PC-9 (cell line): ENCODE measurements at regions not wholly inside any gene's neighbourhood (a gene's known extent, or its start where the extent isn't known, plus 50 kb on each side); places are given as distances from the start of the nearest gene placed in this dataset.
"Not testable (repeated sequence)": the region's sequence is repeated elsewhere in the genome, so short reads cannot be mapped to it uniquely, and the experiment has no call there.

Experiments used
- BruUV-seq: library from RNA; stranded (reverse); fragments of 400-500 nt; replicated peaks from 2 replicates; lab custom pipeline; 2021; lab: Mats Ljungman, UMichigan
- CTCF ChIA-PET: fragments of 300-600 bp; sonication (Branson Sonifier 250); formaldehyde crosslinking; loops from one replicate; lab custom pipeline; 2022; ENCODE audit warnings: antibody characterized with exemption; lab: Charles Lee
- POLR2A ChIA-PET: fragments of 300-600 bp; sonication (Branson Sonifier 250); formaldehyde crosslinking; loops from one replicate; lab custom pipeline; 2022; ENCODE audit warnings: antibody characterized with exemption; ENCODE audit not compliant: unreplicated experiment; lab: Charles Lee
- DNase-seq, 2 experiments: peaks; one replicate each; pipeline versions ENCODE4 v3.0.0 to v3.0.0-alpha.2; 2015 to 2022; ENCODE audit warnings: mixed read lengths in 1 of 2
- H2AFZ ChIP-seq: fragments of 200-600 bp; sonication (generic); 2 replicates; pipeline ENCODE4 v1.8.1; 2017; ENCODE audit warnings: antibody characterized with exemption
- H3F3A ChIP-seq: fragments of 200-600 bp; sonication (generic); 2 replicates; pipeline ENCODE4 v1.8.1; 2017; ENCODE audit warnings: antibody characterized with exemption, mild to moderate bottlenecking, low read depth; ENCODE audit not compliant: insufficient read depth
- H3K27ac ChIP-seq: fragments of 200-600 bp; sonication (generic); 2 replicates; pipeline ENCODE4 v1.6.1; 2016; ENCODE audit warnings: mixed run types
- H3K27me3 ChIP-seq: fragments of 200-600 bp; sonication (generic); 2 replicates; pipeline ENCODE4 v1.6.1; 2016; ENCODE audit warnings: low read depth, mixed run types; ENCODE audit not compliant: insufficient read depth
- H3K36me3 ChIP-seq: fragments of 200-600 bp; sonication (generic); 2 replicates; pipeline ENCODE4 v1.6.1; 2016; ENCODE audit warnings: low read depth, mixed run types
- H3K4me1 ChIP-seq: fragments of 200-600 bp; sonication (generic); replicated peaks from 2 replicates; pipeline ENCODE4 v1.6.1; 2016; ENCODE audit warnings: mixed run types; ENCODE audit not compliant: insufficient read depth
- H3K4me2 ChIP-seq: fragments of 200-600 bp; sonication (generic); 2 replicates; pipeline ENCODE4 v1.6.1; 2017; ENCODE audit warnings: mixed run types
- H3K4me3 ChIP-seq: fragments of 200-600 bp; sonication (generic); 2 replicates; pipeline ENCODE4 v1.6.1; 2016; ENCODE audit warnings: mixed run types
- H3K79me2 ChIP-seq: fragments of 200-600 bp; sonication (generic); 2 replicates; pipeline ENCODE4 v1.6.1; 2017; ENCODE audit warnings: low read depth, mixed run types
- H3K9me2 ChIP-seq: fragments of 200-600 bp; sonication (generic); 2 replicates; pipeline ENCODE4 v1.8.1; 2017; ENCODE audit warnings: mild to moderate bottlenecking; ENCODE audit not compliant: insufficient read depth
- H3K9me3 ChIP-seq: fragments of 200-600 bp; sonication (generic); 2 replicates; pipeline ENCODE4 v1.8.1; 2016; ENCODE audit warnings: low read depth; ENCODE audit not compliant: insufficient read depth
- H4K20me1 ChIP-seq: fragments of 200-600 bp; sonication (generic); 2 replicates; pipeline ENCODE4 v1.8.1; 2017; ENCODE audit not compliant: insufficient read depth
- EZH2 ChIP-seq: fragments of 200-600 bp; sonication (generic); IDR thresholded peaks from 2 replicates; pipeline ENCODE4 v1.8.0; 2017; ENCODE audit warnings: antibody characterized with exemption, low read depth
- intact Hi-C: fragments of 100-400 bp; cut with micrococcal nuclease; formaldehyde crosslinking; loops from one replicate; pipeline ENCODE4 v1.10.0; 2022; ENCODE audit not compliant: unreplicated experiment
- TF ChIP-seq, protein P1 (sequence below): fragments of 200-600 bp; sonication (generic); conservative IDR thresholded peaks from 2 replicates; pipeline ENCODE4 v1.6.1; 2017; ENCODE audit warnings: mixed run types, antibody characterized with exemption, mild to moderate bottlenecking, moderate library complexity

DNA sequence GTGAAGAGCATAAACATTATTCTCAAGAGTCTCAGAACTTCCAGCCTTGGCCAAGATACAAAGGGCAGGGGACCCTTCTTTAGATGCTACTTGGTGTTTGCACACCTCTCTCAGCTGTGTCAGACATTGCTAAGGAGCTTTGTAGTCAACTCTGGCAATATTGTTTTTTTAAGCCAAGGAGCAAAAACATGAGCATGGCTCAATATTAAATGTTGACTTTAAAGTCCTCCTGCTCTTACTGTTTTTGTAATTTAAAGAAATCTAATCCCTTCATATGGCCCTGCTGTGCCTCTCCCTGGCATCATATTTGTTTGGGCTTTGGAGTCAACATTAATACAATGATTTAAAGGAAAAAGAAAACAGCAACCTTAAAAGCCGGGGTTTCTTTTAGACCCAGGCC is 67.9 kb upstream of the TMEM170B start:
- BruUV-seq, result no TSS peak
- H3K79me2 ChIP-seq, result no peaks in the 10 kb centered on the region
- H3K4me2 ChIP-seq, result no peak overlapping the region
- no peaks in the 10 kb centered on the region for H3K9me2 ChIP-seq
- POLR2A ChIA-PET, result interaction anchor here (0.6 kb wide), 1 partner anchor 939 kb away, joined by 4 read pairs; no protein-coding TSS in a partner anchor
- CTCF ChIA-PET, result no interaction called here
- no peaks in the 10 kb centered on the region for H3K27me3 ChIP-seq
- H3K27ac ChIP-seq, result no peak overlapping the region
- H4K20me1 ChIP-seq, result no peaks in the 10 kb centered on the region
- TF ChIP-seq, protein P1, sequence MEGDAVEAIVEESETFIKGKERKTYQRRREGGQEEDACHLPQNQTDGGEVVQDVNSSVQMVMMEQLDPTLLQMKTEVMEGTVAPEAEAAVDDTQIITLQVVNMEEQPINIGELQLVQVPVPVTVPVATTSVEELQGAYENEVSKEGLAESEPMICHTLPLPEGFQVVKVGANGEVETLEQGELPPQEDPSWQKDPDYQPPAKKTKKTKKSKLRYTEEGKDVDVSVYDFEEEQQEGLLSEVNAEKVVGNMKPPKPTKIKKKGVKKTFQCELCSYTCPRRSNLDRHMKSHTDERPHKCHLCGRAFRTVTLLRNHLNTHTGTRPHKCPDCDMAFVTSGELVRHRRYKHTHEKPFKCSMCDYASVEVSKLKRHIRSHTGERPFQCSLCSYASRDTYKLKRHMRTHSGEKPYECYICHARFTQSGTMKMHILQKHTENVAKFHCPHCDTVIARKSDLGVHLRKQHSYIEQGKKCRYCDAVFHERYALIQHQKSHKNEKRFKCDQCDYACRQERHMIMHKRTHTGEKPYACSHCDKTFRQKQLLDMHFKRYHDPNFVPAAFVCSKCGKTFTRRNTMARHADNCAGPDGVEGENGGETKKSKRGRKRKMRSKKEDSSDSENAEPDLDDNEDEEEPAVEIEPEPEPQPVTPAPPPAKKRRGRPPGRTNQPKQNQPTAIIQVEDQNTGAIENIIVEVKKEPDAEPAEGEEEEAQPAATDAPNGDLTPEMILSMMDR, result no peak
- no peak for TF ChIP-seq EZH2
- DNase-seq, result no peak
- no peaks in the 10 kb centered on the region for H3K36me3 ChIP-seq
- H3F3A ChIP-seq, result no peaks in the 10 kb centered on the region
- no peak overlapping the region for H3K4me3 ChIP-seq
- H2AFZ ChIP-seq, result no peak overlapping the region
- intact Hi-C loops, result no loop called here
- H3K4me1 ChIP-seq, result no peaks in the 10 kb centered on the region
- no peaks in the 10 kb centered on the region for H3K9me3 ChIP-seq

DNA sequence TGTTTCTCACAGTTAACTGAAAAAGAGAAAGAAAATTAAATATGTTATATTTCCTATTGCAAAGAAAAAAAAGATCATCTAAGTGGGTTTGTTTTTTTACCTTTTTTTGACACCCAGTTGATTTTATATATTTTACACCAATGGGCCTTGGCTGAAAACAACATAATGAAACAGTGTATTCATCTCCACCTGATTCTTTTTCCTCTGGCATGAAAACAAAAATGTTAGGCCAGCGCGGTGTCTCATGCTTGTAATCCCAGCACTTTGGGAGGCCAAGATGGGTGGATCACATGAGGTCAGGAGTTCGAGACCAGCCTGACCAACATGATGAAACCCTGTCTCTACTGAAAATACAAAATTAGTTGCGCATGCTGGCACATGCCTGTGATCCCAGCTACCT is 69.3 kb upstream of the TMEM170B start:
- H3K9me3 ChIP-seq, H3F3A ChIP-seq, POLR2A ChIA-PET, DNase-seq, H3K79me2 ChIP-seq, H3K4me3 ChIP-seq, H3K27me3 ChIP-seq, H2AFZ ChIP-seq, H4K20me1 ChIP-seq, H3K4me1 ChIP-seq, CTCF ChIA-PET, intact Hi-C loops, H3K4me2 ChIP-seq, H3K9me2 ChIP-seq, H3K27ac ChIP-seq, BruUV-seq, H3K36me3 ChIP-seq: not testable (repeated sequence)

GRCh38 chr6:11467364-11467763 is 70.2 kb upstream of the TMEM170B start:
- Histone ChIP-seq H3K4me2 (no peak overlapping the region), H3K4me3 (no peak overlapping the region), H3K27ac (no peak overlapping the region), H3K27me3 (no peaks in the 10 kb centered on the region), H3K4me1 (no peaks in the 10 kb centered on the region), H3K9me2 (no peaks in the 10 kb centered on the region), H4K20me1 (no peaks in the 10 kb centered on the region), H3K79me2 (no peaks in the 10 kb centered on the region), H3K9me3 (no peaks in the 10 kb centered on the region), H2AFZ (no peak overlapping the region), H3F3A (no peaks in the 10 kb centered on the region), H3K36me3 (no peaks in the 10 kb centered on the region)
- TF ChIP-seq EZH2, result no peak
- TF ChIP-seq, protein P1, result no peak
- intact Hi-C loops, result no loop called here
- no peak for DNase-seq
- ChIA-PET CTCF (no interaction called here), POLR2A (no interaction called here)
- BruUV-seq, result no TSS peak

GRCh38 chr6:11463398-11463780 is 74.2 kb upstream of the TMEM170B start:
- Histone ChIP-seq H3K4me3 (no peak overlapping the region), H3K9me3 (no peaks in the 10 kb centered on the region), H3K27me3 (no peaks in the 10 kb centered on the region), H4K20me1 (no peaks in the 10 kb centered on the region), H3K27ac (no peak overlapping the region), H3K36me3 (no peaks in the 10 kb centered on the region), H2AFZ (no peak overlapping the region), H3F3A (no peaks in the 10 kb centered on the region), H3K9me2 (no peaks in the 10 kb centered on the region), H3K4me2 (no peak overlapping the region), H3K79me2 (no peaks in the 10 kb centered on the region), H3K4me1 (no peaks in the 10 kb centered on the region)
- TF ChIP-seq EZH2, result no peak
- TF ChIP-seq, protein P1, result no peak
- no peak for DNase-seq
- POLR2A ChIA-PET, result no interaction called here
- CTCF ChIA-PET, result interaction anchor here (0.6 kb wide), 1 partner anchor 109 kb away, joined by 4 read pairs; no protein-coding TSS in a partner anchor
- intact Hi-C loops, result no loop called here
- BruUV-seq, result no TSS peak
